HG02759 (cell line): ENCODE measurements at regions not wholly inside any gene's neighbourhood (a gene's known extent, or its start where the extent isn't known, plus 50 kb on each side); places are given as distances from the start of the nearest gene placed in this dataset.
"Not testable (repeated sequence)": the region's sequence is repeated elsewhere in the genome, so short reads cannot be mapped to it uniquely, and the experiment has no call there.

ENCODE experiments used
- ATAC-seq: cut with Tn5 transposase; IDR thresholded peaks from one replicate; pipeline ENCODE4 v1.9.1; 2021; ENCODE audit warnings: mild to moderate bottlenecking, moderate library complexity; ENCODE audit not compliant: unreplicated experiment

DNA sequence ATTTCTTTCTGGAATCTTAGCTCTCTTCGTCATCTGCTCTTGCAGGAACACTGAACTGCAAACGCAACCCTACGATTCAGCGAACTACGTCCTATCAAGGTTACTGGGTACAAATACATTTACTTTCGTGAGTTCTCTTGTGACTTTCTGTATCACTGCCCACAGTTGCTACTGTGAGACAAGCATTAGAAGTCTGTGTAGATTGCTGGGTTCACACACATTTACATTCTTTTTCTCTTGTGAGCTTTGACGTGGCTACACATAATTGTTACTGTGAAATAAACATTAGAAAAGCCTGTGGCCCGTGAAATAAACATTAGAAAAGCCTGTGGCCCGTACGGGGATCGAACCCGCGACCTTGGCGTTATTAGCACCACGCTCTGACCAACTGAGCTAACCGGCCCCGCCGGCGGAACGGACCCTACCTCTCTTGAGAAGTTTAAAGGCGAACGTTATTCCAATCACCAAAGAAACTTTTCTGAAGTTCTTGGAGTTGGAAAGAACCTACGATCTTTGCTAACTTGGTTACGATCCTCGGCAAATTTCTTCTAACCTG, 61.2 kb upstream of the ZNF322 start:
- not testable (repeated sequence) for ATAC-seq

DNA sequence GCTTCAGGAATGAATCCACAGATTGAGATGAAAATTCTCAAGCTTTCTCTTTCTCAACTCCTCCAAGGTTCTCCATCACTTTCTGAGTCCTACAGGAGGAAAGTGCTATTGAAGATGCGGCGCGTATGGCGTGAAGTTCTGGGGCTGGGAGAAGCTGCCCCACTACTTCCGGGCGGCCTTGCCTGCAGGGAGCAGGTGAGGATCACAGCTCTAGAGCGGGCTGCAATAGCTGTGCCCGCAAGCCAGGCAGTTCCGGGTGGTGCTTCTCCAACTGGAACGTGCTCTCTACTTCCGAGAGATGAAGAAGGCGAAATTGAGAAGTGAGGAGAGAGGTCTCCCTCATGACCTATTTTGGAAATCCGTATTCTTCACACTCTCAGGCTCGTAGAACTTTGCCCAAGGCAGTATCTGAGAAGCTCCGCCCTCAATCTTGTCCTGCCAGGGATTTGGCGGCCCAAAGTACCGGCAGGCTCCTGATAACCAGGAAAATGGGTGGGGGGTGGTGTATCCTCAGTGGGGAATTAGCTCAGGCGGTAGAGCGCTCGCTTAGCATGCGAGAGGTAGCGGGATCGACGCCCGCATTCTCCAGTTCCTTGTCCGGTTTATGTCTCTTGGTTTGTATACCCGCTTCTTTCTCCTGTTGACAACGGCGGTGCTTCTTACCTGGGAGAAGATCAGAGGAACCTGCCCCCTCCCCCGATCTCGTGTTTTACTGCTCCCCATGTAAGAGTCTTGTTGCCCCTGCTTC, 70.6 kb upstream of the ZNF322 start:
- ATAC-seq, result not testable (repeated sequence)

- not testable (repeated sequence) for ATAC-seq
These were observed 75.4 kb upstream of the ZNF322 start for GRCh38 chr6:26734776-26735472.

GRCh38 chr6:26739811-26740210, 80.3 kb upstream of the ZNF322 start:
- ATAC-seq, result no peak

DNA sequence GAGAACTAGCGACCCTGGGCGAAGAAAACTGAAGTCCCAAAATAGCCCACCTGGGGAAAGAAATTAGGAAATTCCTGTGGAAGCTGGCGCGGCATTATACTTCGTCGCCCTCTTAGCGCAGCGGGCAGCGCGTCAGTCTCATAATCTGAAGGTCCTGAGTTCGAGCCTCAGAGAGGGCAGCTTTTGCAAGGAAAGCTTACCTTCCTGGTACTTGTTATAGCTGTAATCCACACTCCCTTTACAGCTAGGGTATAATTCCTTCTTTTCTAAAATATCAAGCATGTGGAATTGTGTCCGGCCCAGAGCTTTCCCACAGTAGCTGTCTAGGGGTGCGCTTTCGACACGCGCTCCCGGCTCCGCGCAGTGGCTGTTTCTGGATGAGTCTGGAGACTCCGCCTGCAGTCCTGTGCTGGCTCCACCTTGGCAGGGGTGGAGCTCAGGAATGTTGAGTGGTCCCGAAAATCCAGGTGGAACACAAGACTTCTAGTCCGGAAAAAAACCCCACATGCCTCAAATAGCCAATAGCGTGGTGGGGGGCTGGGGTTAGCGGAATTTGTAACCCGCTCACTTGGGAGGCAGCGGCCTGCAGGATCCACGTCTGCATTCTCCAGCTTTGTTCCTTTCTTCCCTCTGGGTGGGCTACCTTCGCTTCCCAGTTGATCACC, 83.7 kb upstream of the ZNF322 start:
- no peak for ATAC-seq

GRCh38 chr6:26743941-26744699, 84.6 kb upstream of the ZNF322 start:
- no peak for ATAC-seq

DNA sequence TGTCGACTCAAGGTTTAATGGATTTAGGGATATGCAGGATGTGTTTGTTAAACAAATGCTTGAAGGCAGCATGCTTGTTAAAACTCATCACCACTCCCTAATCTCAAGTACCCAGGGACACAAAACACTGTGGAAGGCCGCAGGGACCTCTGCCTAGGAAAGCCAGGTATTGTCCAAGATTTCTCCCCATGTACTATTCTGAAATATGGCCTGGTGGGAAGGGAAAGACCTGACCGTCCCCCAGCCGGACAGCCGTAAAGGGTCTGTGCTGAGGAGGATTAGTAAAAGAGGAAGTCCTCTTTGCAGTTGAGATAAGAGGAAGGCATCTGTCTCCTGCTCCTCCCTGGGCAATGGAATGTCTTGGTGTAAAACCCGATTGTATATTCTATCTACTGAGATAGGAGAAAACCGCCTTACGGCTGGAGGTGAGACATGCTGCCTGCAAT, 85.3 kb upstream of the ZNF322 start:
- not testable (repeated sequence) for ATAC-seq

DNA sequence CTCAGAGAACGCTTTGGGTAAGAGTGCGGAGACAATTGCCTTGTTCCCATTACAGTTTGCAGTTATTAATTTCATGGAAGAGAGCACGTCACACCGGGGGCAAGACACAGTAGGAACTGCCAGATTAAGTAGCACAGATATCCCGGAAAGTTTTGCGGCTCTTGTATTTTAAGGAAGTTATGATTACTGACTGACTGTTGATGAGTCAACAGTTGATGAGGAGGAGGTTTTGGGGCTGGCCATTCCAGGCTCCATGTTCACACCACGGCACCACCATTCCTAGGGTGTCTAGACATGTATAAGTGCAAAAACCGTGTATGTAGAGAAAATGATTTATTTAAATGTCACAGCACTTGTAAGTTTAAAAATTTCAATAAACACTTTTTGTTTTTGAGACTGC, 86.4 kb upstream of the ZNF322 start:
- not testable (repeated sequence) for ATAC-seq

DNA sequence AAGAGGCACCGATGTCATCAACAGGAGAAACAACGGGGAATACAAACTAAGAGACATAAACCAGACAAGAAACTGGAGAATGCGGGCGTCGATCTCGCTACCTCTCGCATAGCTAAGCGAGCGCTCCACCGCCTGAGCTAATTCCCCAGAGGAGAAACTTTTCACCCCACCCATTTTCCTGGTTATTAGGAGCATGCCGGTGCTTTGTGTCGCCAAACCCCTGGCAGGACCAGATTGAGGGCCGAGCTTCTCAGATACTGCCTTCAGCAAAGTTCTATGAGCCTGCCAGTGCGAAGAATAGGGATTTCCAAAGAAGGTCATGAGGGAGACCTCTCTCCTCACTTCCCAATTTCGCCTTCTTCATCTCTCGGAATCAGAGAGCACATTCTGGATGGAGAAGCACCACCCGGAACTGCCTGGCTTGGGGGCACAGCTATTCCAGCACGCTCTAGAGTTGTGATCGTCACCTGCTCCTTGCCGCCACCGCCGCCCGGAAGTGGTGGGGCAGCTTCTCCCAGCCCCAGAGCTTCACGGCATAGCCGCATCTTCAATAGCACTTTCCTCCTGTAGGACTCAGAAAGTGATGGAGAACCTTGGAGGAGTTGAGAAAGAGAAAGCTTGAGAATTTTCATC, 89.7 kb upstream of the ZNF322 start:
- not testable (repeated sequence) for ATAC-seq

GRCh38 chr6:26749759-26750126, 90.2 kb upstream of the ZNF322 start:
- ATAC-seq, result not testable (repeated sequence)

GRCh38 chr6:26754212-26754611, 94.7 kb upstream of the ZNF322 start:
- no peak for ATAC-seq

- ATAC-seq, result not testable (repeated sequence)
These were observed 95.3 kb upstream of the ZNF322 start for GRCh38 chr6:26754801-26755200.

DNA sequence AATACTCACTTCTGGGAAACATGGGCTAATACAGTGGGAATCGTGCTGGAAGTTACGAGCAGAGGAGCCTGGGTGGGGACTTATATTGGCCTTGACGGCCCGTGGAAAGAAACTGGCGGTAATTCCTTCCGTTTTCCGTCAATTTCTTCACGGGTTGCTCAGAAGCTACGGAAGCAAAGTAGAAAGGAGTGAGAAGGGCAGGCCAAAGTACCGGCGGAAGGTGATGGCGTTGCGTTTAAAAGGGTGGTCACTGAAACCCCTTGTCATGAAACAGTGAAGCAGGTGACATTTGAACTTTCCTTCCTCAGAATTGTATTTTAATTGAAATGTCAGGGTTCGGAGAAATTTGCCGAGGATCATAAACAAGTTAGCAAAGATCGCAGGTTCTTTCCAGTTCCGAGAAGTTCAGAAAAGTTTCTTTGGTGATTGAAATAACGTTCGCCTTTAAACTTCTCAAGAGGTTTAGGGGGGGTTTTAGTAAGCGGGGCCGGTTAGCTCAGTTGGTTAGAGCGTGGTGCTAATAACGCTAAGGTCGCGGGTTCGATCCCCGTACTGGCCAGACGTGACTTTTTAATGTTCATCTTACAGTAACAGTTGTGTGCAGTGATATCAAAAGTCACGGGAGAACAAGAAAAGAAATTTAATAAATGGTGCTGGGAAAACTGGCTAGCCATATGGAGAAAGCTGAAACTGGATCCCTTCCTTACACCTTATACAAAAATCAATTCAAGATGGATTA, 96.7 kb upstream of the ZNF322 start:
- ATAC-seq, result not testable (repeated sequence)

- ATAC-seq, result not testable (repeated sequence)
These were observed 106.8 kb upstream of the ZNF322 start for GRCh38 chr6:26766203-26766902.

DNA sequence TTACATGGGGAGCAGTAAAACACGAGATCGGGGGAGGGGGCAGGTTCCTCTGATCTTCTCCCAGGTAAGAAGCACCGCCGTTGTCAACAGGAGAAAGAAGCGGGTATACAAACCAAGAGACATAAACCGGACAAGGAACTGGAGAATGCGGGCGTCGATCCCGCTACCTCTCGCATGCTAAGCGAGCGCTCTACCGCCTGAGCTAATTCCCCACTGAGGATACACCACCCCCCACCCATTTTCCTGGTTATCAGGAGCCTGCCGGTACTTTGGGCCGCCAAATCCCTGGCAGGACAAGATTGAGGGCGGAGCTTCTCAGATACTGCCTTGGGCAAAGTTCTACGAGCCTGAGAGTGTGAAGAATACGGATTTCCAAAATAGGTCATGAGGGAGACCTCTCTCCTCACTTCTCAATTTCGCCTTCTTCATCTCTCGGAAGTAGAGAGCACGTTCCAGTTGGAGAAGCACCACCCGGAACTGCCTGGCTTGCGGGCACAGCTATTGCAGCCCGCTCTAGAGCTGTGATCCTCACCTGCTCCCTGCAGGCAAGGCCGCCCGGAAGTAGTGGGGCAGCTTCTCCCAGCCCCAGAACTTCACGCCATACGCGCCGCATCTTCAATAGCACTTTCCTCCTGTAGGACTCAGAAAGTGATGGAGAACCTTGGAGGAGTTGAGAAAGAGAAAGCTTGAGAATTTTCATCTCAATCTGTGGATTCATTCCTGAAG, 111.6 kb upstream of the ZNF322 start:
- ATAC-seq, result not testable (repeated sequence)

DNA sequence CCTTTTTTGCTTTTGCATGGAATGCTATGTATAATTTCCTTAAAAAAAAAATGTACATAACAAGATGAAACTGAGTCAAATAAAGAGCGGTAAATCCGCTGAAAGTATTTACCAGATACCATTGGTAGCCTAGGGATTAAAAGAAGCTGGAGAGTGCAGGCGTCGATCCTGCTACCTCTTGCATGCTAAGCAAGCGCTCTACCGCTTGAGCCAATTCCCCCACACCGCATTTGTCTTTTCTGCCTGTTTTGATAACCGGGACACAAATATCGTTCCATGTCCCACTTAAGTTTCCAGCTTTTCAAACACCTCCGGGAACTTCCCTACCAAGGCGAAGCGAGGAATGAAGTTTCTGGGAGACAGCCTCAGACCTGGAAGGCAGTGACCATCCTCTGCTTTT, 113.9 kb upstream of the ZNF322 start:
- not testable (repeated sequence) for ATAC-seq

- not testable (repeated sequence) for ATAC-seq
These were observed 121.0 kb upstream of the ZNF322 start for GRCh38 chr6:26780563-26780962.
